ENCODE measurements at regions not wholly inside any gene's neighbourhood (a gene's known extent, or its start where the extent isn't known, plus 50 kb on each side); places are given as distances from the start of the nearest gene placed in this dataset.

GRCh38 chr4:4601803-4602369, 60.0 kb upstream of the STX18 start:
- ChIA-PET RAD21 (ENCODE audit: unreplicated experiment) (no interaction called here), SMC1A (ENCODE audit: uncharacterized antibody, unreplicated experiment) (no interaction called here), CTCF (interaction anchor here (1.2 to 1.8 kb wide), 2 partner anchors 13 to 114 kb away, joined by 3 to 4 read pairs; no protein-coding TSS in a partner anchor), POLR2A (no interaction called here)
- H3K4me1 ChIP-seq (ENCODE audit: control insufficient read depth, insufficient read depth, low read length) = no peaks in the 10 kb centered on the region
- H3K9ac ChIP-seq (ENCODE audit: control insufficient read depth, insufficient read depth, low read length) = no peak overlapping the region
- DNase-seq (ENCODE audit: low read depth, low spot score) (no peak), FAIRE-seq (no peak), ATAC-seq (no peak)
- no peaks in the 10 kb centered on the region for H3K27me3 ChIP-seq (replicated peaks in 1 of 2; ENCODE audit: control insufficient read depth in 2 of 2, insufficient read depth in 2 of 2, low read length in 1 of 2)
- H3K9me3 ChIP-seq (replicated peaks; ENCODE audit: control insufficient read depth, insufficient read depth, low read length) = no peaks in the 10 kb centered on the region
- H3K36me3 ChIP-seq (ENCODE audit: control insufficient read depth in 2 of 2, insufficient read depth in 2 of 2, low read length in 1 of 2) = no peaks in the 10 kb centered on the region
- in situ Hi-C loops (cut with MboI) (no loop called here), intact Hi-C loops (cut with micrococcal nuclease; ENCODE audit: unreplicated experiment) (no loop called here)
- WGBS (ENCODE audit: insufficient coverage, insufficient replicate concordance, low lambda C conversion rate, missing lambda C conversion rate) = 95% methylated on average over 13 of the region's 13 CpGs
- H3K27ac ChIP-seq (ENCODE audit: control insufficient read depth, insufficient read depth) = no peak overlapping the region
- H4K20me1 ChIP-seq (ENCODE audit: control insufficient read depth, insufficient read depth) = no peaks in the 10 kb centered on the region
- no peak overlapping the region for H2AFZ ChIP-seq (ENCODE audit: control insufficient read depth, low read depth, low read length)
- H3K4me3 ChIP-seq = no peak overlapping the region
- no TSS peak for BruUV-seq (replicated peaks)
- no peaks in the 10 kb centered on the region for H3K79me2 ChIP-seq (ENCODE audit: control insufficient read depth, insufficient read depth, low read length)
- no peak overlapping the region for H3K4me2 ChIP-seq (ENCODE audit: control insufficient read depth, insufficient read depth)
- TF ChIP-seq JUND (IDR thresholded peaks at IDR 0.05; ENCODE audit: low read depth, low read length) = no peak
- no peak for TF ChIP-seq MEF2A (IDR thresholded peaks at IDR 0.05; ENCODE audit: insufficient read depth, low read depth, low read length)
- no peak for TF ChIP-seq PAX5 (IDR thresholded peaks at IDR 0.05; ENCODE audit: borderline replicate concordance, low read depth, low read length)
- TF ChIP-seq KDM1A (IDR thresholded peaks at IDR 0.05; ENCODE audit: borderline replicate concordance) = no peak
- TF ChIP-seq CHD2 (IDR thresholded peaks at IDR 0.05; ENCODE audit: borderline replicate concordance, low read depth, low read length) = no peak
- no peak for TF ChIP-seq TCF3 (IDR thresholded peaks at IDR 0.05; ENCODE audit: borderline replicate concordance, insufficient read depth, low read depth, low read length)
- no peak for TF ChIP-seq EGR1 (IDR thresholded peaks at IDR 0.05; ENCODE audit: borderline replicate concordance in 1 of 2, low read depth in 2 of 2, low read length in 2 of 2)
- no peak for TF ChIP-seq BMI1 (IDR thresholded peaks at IDR 0.05; ENCODE audit: borderline replicate concordance)
- no peak for TF ChIP-seq IRF4 (IDR thresholded peaks at IDR 0.05; ENCODE audit: low read depth, low read length)
- no peak for TF ChIP-seq MXI1 (IDR thresholded peaks at IDR 0.05; ENCODE audit: low read depth, low read length)
- no peak for TF ChIP-seq ZBTB40 (IDR thresholded peaks at IDR 0.05; ENCODE audit: borderline replicate concordance)
- TF ChIP-seq RUNX3 (IDR thresholded peaks at IDR 0.05; ENCODE audit: low read length) = no peak
- TF ChIP-seq USF1 (IDR thresholded peaks at IDR 0.05; ENCODE audit: borderline replicate concordance, extremely low read length, insufficient read depth, low read depth, low read length) = no peak
- TF ChIP-seq ZBTB11 (CRISPR knock-in tag; IDR thresholded peaks at IDR 0.05) = no peak
- no peak for TF ChIP-seq RBBP5 (conservative IDR thresholded peaks at IDR 0.05)
- TF ChIP-seq YY1 (IDR thresholded peaks at IDR 0.05; ENCODE audit: low read depth, low read length) = no peak
- no peak for TF ChIP-seq CHD1 (IDR thresholded peaks at IDR 0.05; ENCODE audit: low read depth, low read length)

All from GM12878 (cell line).